ENCODE measurements at regions not wholly inside any gene's neighbourhood (a gene's known extent, or its start where the extent isn't known, plus 50 kb on each side); places are given as distances from the start of the nearest gene placed in this dataset.

- in situ Hi-C loops (cut with MboI; ENCODE audit: low sequenced_read_pairs) = no loop called here
- dilution Hi-C loops (cut with HindIII; ENCODE audit: low sequenced_read_pairs, unreplicated experiment) = no loop called here
- Histone ChIP-seq H4K8ac (ENCODE audit: low read depth in 2 of 2, low read length in 2 of 2) (0 out of 4 replicates have a peak overlapping the region, but pooled peaks of 1 of the 2 experiments have one; percentile 10), H3K27ac (ENCODE audit: insufficient read depth, low read length) (no peak overlapping the region), H3K4ac (ENCODE audit: low read depth, low read length) (no peak overlapping the region), H2BK15ac (ENCODE audit: low read depth, low read length) (peak overlapping the region; percentile 77; the same call in 1 of the 3 replicates), H4K5ac (ENCODE audit: low read depth, low read length) (no peak overlapping the region), H3K4me1 (ENCODE audit: control insufficient read depth, insufficient read depth, low read length) (peaks cover 6% of the 10 kb centered on the region), H4K91ac (ENCODE audit: insufficient read depth, low read depth, low read length) (no peak overlapping the region), H3K14ac (replicated peaks; ENCODE audit: low read depth, low read length) (no peak overlapping the region), H3K23ac (ENCODE audit: low read depth, low read length) (no peak overlapping the region), H3K56ac (ENCODE audit: extremely low read depth, insufficient read depth, low read length) (no peak overlapping the region), H3K79me1 (ENCODE audit: low read depth in 1 of 2, low read length in 2 of 2) (peaks cover 6 to 11% of the 10 kb centered on the region in 2 experiments), H3K27me3 (ENCODE audit: control insufficient read depth, insufficient read depth, low read length) (no peaks in the 10 kb centered on the region), H2BK20ac (ENCODE audit: low read depth, low read length) (no peak overlapping the region), H3K36me3 (ENCODE audit: control insufficient read depth, insufficient read depth, low read length) (no peaks in the 10 kb centered on the region), H2BK120ac (ENCODE audit: low read depth, low read length) (no peak overlapping the region), H2AK9ac (replicated peaks; ENCODE audit: low read depth, low read length, poor library complexity) (no peak overlapping the region), H3K4me3 (ENCODE audit: insufficient read depth, low read depth, low read length) (no peak overlapping the region), H3K9me1 (ENCODE audit: insufficient read depth, low read length) (no peaks in the 10 kb centered on the region), H3K9me3 (ENCODE audit: control insufficient read depth, insufficient read depth, low read length) (no peaks in the 10 kb centered on the region), H4K20me1 (ENCODE audit: insufficient read depth, low read length) (no peaks in the 10 kb centered on the region), H3K18ac (ENCODE audit: low read depth, low read length) (no peak overlapping the region), H2AK5ac (ENCODE audit: low read depth, low read length) (no peak overlapping the region), H3K4me2 (ENCODE audit: low read depth, low read length) (no peak overlapping the region), H2BK5ac (ENCODE audit: low read depth, low read length, poor library complexity, severe bottlenecking) (no peak overlapping the region), H2AFZ (replicated peaks; ENCODE audit: low read length, poor library complexity) (no peak overlapping the region), H3K9ac (ENCODE audit: low read depth, low read length) (no peak overlapping the region)
- no TSS peak for BruUV-seq (replicated peaks)
- TF ChIP-seq FOS (IDR thresholded peaks at IDR 0.05; ENCODE audit: low read depth, low read length) (no peak), USF2 (IDR thresholded peaks at IDR 0.05; ENCODE audit: low read depth, low read length) (no peak), CTCF (conservative IDR thresholded peaks at IDR 0.05; ENCODE audit: low read depth, low read length) (no peak), SMC3 (IDR thresholded peaks at IDR 0.05; ENCODE audit: low read depth, low read length) (no peak), POLR2A (IDR thresholded peaks at IDR 0.05; ENCODE audit: low read depth, low read length) (no peak), CHD1 (IDR thresholded peaks at IDR 0.05; ENCODE audit: low read depth, low read length) (no peak), NFE2L2 (IDR thresholded peaks at IDR 0.05; ENCODE audit: low read depth, low read length) (no peak), MAZ (IDR thresholded peaks at IDR 0.05; ENCODE audit: borderline replicate concordance, low read depth, low read length) (no peak), RCOR1 (IDR thresholded peaks at IDR 0.05; ENCODE audit: insufficient replicate concordance, low read length) (no peak)
- intact Hi-C loops (cut with micrococcal nuclease) = no loop called here
- no peak for DNase-seq
- ChIA-PET POLR2A (ENCODE audit: unreplicated experiment) (no interaction called here), CTCF (interaction anchor here (1.0 kb wide), 1 partner anchor 178 kb away, joined by 3 read pairs; no protein-coding TSS in a partner anchor)
- no peak for ATAC-seq (ENCODE audit: low read depth)
- WGBS, 2 experiments (ENCODE audit: extremely low coverage in 2 of 2, insufficient read length in 1 of 2) = no CpG with 5 or more reads among the region's 2 CpGs
These were observed 177.6 kb downstream of the SNAPC1 start for GRCh38 chr14:61939776-61940175.

Data from IMR-90 (cell line).